Type B pancreatic cell (in vitro differentiated cells): ENCODE measurements at regions not wholly inside any gene's neighbourhood (a gene's known extent, or its start where the extent isn't known, plus 50 kb on each side); places are given as distances from the start of the nearest gene placed in this dataset.

Experiments used
- DNase-seq: peaks from one replicate; pipeline ENCODE4 v3.0.0; 2021; ENCODE audit warnings: mixed read lengths; ENCODE audit not compliant: unreplicated experiment; ENCODE audit errors: extremely low spot score
- H3K27ac Mint-ChIP-seq: 2 replicates; pipeline ENCODE4 v1.8.0; 2021; ENCODE audit warnings: mild to moderate bottlenecking, mixed read lengths
- H3K27me3 Mint-ChIP-seq: 2 replicates; pipeline ENCODE4 v1.8.0; 2021; ENCODE audit warnings: mixed read lengths
- H3K36me3 Mint-ChIP-seq: 2 replicates; pipeline ENCODE4 v1.8.0; 2021; ENCODE audit warnings: mixed read lengths
- H3K4me1 Mint-ChIP-seq: one replicate; pipeline ENCODE4 v1.8.0; 2021; ENCODE audit warnings: mixed read lengths; ENCODE audit not compliant: unreplicated experiment
- H3K4me3 Mint-ChIP-seq: 2 replicates; pipeline ENCODE4 v1.8.0; 2021; ENCODE audit warnings: mild to moderate bottlenecking, mixed read lengths
- H3K9me3 Mint-ChIP-seq: 2 replicates; pipeline ENCODE4 v1.8.0; 2021; ENCODE audit warnings: mixed read lengths
- TF ChIP-seq, protein P1 (sequence below): fragments of 200-600 bp; sonication (generic); conservative IDR thresholded peaks from 2 replicates; pipeline ENCODE4 v1.5.0; 2021; ENCODE audit warnings: antibody characterized with exemption, mild to moderate bottlenecking

DNA sequence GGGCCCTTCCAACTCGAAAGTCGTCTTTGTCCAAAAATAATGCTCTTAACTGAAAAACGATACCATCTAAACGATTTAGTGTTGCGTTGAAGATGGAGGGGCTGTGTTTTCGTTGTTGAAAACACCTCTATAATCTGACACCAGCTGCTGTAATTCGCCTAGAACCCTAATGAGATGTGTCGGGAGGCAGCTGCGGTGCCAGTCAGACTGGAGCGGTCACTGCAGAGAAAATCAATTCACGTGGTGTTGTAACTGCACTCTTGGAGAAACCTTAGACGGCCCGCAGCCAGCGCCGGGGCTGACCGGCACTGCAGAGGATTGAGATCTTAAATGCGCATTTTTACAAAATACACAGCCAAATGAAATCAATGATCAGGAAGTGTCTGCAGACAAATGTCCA, 339.1 kb downstream of the ZNF536 start:
- TF ChIP-seq, protein P1, sequence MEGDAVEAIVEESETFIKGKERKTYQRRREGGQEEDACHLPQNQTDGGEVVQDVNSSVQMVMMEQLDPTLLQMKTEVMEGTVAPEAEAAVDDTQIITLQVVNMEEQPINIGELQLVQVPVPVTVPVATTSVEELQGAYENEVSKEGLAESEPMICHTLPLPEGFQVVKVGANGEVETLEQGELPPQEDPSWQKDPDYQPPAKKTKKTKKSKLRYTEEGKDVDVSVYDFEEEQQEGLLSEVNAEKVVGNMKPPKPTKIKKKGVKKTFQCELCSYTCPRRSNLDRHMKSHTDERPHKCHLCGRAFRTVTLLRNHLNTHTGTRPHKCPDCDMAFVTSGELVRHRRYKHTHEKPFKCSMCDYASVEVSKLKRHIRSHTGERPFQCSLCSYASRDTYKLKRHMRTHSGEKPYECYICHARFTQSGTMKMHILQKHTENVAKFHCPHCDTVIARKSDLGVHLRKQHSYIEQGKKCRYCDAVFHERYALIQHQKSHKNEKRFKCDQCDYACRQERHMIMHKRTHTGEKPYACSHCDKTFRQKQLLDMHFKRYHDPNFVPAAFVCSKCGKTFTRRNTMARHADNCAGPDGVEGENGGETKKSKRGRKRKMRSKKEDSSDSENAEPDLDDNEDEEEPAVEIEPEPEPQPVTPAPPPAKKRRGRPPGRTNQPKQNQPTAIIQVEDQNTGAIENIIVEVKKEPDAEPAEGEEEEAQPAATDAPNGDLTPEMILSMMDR = no peak
- peak overlapping the region; percentile 10 for H3K27ac Mint-ChIP-seq
- peak overlapping the region; percentile 76 for H3K4me3 Mint-ChIP-seq
- peaks cover 33% of the 10 kb centered on the region for H3K4me1 Mint-ChIP-seq
- H3K36me3 Mint-ChIP-seq = no peaks in the 10 kb centered on the region
- no peaks in the 10 kb centered on the region for H3K9me3 Mint-ChIP-seq
- no peak for DNase-seq
- H3K27me3 Mint-ChIP-seq = peaks cover 44% of the 10 kb centered on the region

DNA sequence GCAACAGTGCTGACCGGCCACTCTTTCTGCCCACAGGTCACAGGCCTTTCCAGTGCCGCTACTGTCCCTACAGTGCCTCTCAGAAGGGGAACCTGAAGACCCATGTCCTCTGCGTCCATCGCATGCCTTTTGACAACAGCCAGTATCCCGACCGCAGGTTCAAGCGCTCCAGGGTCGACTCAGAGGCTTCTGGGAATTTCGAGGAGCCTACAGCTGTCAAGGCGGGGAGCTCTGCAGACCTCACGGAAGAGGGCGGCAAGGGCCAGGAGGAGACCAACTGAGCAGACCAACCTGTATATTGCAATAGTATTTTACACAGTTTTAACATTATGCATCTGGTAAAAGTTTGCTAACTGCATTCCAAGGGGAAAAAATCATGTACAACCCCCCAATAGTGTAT, 338.5 kb downstream of the ZNF536 start:
- Mint-ChIP-seq H3K4me1 (peaks cover 33% of the 10 kb centered on the region), H3K4me3 (no peak overlapping the region), H3K27me3 (peaks cover 42% of the 10 kb centered on the region), H3K9me3 (no peaks in the 10 kb centered on the region), H3K27ac (no peak overlapping the region), H3K36me3 (no peaks in the 10 kb centered on the region)
- TF ChIP-seq, protein P1 = no peak
- no peak for DNase-seq

DNA sequence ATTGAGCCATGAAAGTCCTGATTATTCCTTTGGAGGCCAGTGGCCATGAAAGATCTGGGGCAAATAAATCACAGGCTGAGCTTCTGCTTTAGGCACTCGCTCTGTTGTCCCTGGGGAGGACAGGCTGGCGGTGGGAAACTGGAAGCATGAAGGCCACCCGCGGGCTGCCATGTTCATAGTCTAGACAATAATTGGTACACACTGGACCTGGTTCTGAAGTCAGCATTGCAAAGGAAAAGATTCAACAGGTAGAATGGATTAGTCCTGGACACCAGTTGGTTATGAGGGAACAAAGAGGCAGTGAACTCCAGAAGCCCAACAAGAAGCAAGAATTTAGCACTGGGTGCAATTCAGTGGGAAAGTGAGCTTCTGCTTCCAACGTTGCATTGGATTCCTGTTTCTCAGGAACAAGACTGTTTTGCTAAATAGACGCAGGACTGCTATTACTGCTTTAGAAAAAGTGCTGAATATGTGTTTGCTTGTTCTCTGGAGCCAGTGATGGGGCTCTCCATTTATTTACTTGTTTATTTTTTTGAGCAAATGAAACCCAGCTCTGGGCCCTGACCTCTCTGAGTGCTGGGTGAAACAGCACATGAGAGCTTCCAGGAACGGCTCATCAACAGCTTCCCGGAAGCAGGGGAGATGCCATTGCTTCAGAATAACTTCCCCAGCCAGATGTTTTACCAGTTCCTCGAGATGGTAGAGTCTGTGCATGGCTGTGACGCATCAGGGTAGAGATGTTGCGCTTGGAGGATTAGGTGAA, 336.4 kb downstream of the ZNF536 start:
- no peaks in the 10 kb centered on the region for H3K9me3 Mint-ChIP-seq
- no peak for DNase-seq
- H3K27me3 Mint-ChIP-seq = peaks cover 35% of the 10 kb centered on the region
- no peaks in the 10 kb centered on the region for H3K36me3 Mint-ChIP-seq
- peaks cover 33% of the 10 kb centered on the region for H3K4me1 Mint-ChIP-seq
- H3K4me3 Mint-ChIP-seq = no peak overlapping the region
- H3K27ac Mint-ChIP-seq = no peak overlapping the region
- TF ChIP-seq, protein P1 = no peak

DNA sequence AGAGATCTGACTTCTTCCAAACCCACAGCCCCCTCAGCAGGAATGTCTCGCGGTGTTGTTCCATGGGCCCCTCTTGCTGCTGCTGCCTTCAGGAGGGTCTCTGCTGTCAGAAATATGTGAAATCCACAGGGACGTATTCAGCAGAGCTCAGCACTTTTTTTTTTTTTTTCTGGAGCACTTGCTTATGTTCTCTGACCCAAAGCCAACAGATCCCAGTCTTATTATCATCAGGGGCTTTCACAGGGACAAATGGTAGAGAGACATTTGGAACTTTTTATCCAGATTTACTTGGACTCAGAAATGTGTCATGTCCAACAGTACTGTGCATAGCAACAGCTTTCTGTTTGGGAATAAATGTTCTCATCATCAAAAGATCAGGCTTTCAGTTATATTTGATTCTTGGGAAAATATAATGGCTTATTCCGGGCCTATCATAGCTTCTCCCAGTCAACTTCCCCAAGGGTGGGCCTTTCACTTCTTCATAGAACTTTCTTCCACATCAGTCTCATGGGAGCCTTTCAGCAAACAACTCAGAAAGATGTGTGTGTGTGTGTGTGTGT, 332.7 kb downstream of the ZNF536 start:
- H3K4me1 Mint-ChIP-seq = peaks cover 5% of the 10 kb centered on the region
- H3K27ac Mint-ChIP-seq = no peak overlapping the region
- peaks cover 9% of the 10 kb centered on the region for H3K27me3 Mint-ChIP-seq
- no peak overlapping the region for H3K4me3 Mint-ChIP-seq
- no peaks in the 10 kb centered on the region for H3K36me3 Mint-ChIP-seq
- DNase-seq = no peak
- no peaks in the 10 kb centered on the region for H3K9me3 Mint-ChIP-seq
- TF ChIP-seq, protein P1 = no peak

DNA sequence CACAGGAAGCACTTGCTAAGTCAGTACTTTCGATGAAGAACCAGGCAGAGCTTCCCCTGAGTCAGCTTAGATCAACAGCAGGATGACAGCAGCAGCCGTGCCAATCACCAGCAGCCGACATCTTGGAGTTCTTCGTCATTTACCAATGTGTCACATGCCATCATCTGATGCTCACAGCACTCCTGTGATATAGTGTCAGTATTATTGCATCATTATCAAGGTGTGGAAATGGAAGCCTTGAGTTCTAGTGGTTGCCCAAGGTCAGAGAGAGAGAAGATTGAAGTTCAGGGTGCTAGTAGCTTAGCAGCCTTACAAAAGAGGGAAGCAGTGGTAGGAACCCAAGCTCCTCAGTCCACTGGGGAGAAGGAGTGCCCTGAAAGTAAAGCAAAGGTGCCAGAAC, 331.5 kb downstream of the ZNF536 start:
- Mint-ChIP-seq H3K4me3 (no peak overlapping the region), H3K27me3 (peaks cover 9% of the 10 kb centered on the region), H3K9me3 (no peaks in the 10 kb centered on the region), H3K36me3 (no peaks in the 10 kb centered on the region), H3K4me1 (peaks cover 9% of the 10 kb centered on the region), H3K27ac (no peak overlapping the region)
- no peak for DNase-seq
- TF ChIP-seq, protein P1 = no peak
